ENCODE measurements at regions not wholly inside any gene's neighbourhood (a gene's known extent, or its start where the extent isn't known, plus 50 kb on each side); places are given as distances from the start of the nearest gene placed in this dataset.

DNA sequence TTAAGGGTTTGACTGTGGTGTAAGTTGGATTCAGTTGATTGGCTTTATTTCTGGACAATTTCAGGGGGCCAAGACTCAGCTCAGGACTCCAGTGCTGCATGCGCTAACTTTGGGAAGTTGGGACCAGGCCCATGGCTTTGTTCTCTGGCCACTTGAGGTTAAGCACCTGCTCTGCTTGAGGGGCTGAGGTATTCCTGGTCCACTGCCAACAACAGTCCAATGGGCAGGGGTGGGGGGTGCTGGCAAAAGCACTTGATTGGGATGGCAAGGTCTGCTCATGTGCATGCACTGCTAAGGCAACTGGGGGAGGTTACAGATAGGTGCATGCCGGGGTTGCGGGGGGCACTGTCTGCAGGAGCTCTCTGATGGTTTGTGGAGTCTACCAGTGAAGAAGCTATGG, 52.6 kb upstream of the ASB17 start:
- no peak for DNase-seq (ENCODE audit: low read depth in 6 of 9, low spot score in 9 of 9)
- WGBS = 65% methylated on average over 3 of the region's 3 CpGs
- H3K4me1 ChIP-seq (ENCODE audit: control insufficient read depth in 2 of 2, insufficient read depth in 2 of 2, low read length in 2 of 2) = no peaks in the 10 kb centered on the region
- no peak overlapping the region for H3K27ac ChIP-seq (ENCODE audit: low read depth in 1 of 2, low read length in 1 of 2)
- H3K4me3 ChIP-seq (ENCODE audit: low read length in 2 of 2) = no peak overlapping the region
- no peaks in the 10 kb centered on the region for H3K9me3 ChIP-seq (ENCODE audit: control insufficient read depth in 2 of 2, insufficient read depth in 1 of 2, low read length in 1 of 2)
- H3K27me3 ChIP-seq (ENCODE audit: control insufficient read depth in 2 of 2, insufficient read depth in 1 of 2, low read length in 1 of 2) = no peaks in the 10 kb centered on the region
- no peaks in the 10 kb centered on the region for H3K36me3 ChIP-seq (ENCODE audit: control insufficient read depth in 2 of 2, insufficient read depth in 2 of 2, low read length in 1 of 2)

DNA sequence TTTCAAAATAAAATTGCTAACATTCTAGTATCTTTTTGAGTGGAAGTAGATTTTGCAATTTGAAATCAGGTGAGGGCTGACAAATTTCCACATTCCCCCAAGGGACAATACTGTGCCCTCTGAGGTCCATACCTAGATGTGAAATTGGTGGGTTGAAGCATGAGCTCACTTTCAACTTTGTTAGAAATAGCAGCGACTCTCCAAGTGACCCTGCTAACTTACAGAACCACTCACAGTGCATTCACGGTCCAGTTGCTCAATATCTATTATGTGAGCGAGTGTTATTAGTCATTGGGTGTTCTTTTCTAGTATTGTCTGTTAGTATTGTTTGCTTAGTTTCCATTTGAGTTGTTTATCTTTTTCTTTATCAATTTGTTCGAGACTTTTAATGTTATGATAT, 53.6 kb upstream of the ASB17 start:
- 91% methylated on average over 4 of the region's 4 CpGs for WGBS
- Histone ChIP-seq H3K4me1 (ENCODE audit: control insufficient read depth in 2 of 2, insufficient read depth in 2 of 2, low read length in 2 of 2) (no peaks in the 10 kb centered on the region), H3K9me3 (ENCODE audit: control insufficient read depth in 2 of 2, insufficient read depth in 1 of 2, low read length in 1 of 2) (no peaks in the 10 kb centered on the region), H3K27ac (ENCODE audit: low read depth in 1 of 2, low read length in 1 of 2) (no peak overlapping the region), H3K4me3 (ENCODE audit: low read length in 2 of 2) (no peak overlapping the region), H3K36me3 (ENCODE audit: control insufficient read depth in 2 of 2, insufficient read depth in 2 of 2, low read length in 1 of 2) (no peaks in the 10 kb centered on the region), H3K27me3 (ENCODE audit: control insufficient read depth in 2 of 2, insufficient read depth in 1 of 2, low read length in 1 of 2) (no peaks in the 10 kb centered on the region)
- DNase-seq (ENCODE audit: low read depth in 6 of 9, low spot score in 9 of 9) = no peak

DNA sequence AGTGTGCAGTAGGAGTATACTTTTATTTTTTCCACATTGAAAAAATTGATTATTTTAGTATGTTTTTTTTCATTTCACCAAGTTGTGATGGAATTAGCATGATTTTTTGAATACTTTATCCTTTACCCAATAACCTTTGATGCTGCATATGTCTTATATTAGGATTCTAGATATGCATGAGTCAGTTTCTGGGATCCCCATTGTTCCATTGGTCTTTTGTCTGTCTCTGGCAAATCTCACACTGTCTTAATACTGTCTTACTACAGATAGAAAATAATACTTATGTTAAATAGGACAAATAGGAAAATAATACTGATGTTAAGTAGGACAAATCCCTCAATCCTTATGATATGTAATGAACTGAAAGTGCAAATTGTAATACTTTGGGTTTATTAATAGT, 54.3 kb upstream of the ASB17 start:
- H3K27me3 ChIP-seq (ENCODE audit: control insufficient read depth in 2 of 2, insufficient read depth in 1 of 2, low read length in 1 of 2) = no peaks in the 10 kb centered on the region
- no peaks in the 10 kb centered on the region for H3K36me3 ChIP-seq (ENCODE audit: control insufficient read depth in 2 of 2, insufficient read depth in 2 of 2, low read length in 1 of 2)
- DNase-seq (ENCODE audit: low read depth in 6 of 9, low spot score in 9 of 9) = no peak
- H3K27ac ChIP-seq (ENCODE audit: low read depth in 1 of 2, low read length in 1 of 2) = no peak overlapping the region
- no peaks in the 10 kb centered on the region for H3K4me1 ChIP-seq (ENCODE audit: control insufficient read depth in 2 of 2, insufficient read depth in 2 of 2, low read length in 2 of 2)
- no peak overlapping the region for H3K4me3 ChIP-seq (ENCODE audit: low read length in 2 of 2)
- no peaks in the 10 kb centered on the region for H3K9me3 ChIP-seq (ENCODE audit: control insufficient read depth in 2 of 2, insufficient read depth in 1 of 2, low read length in 1 of 2)

DNA sequence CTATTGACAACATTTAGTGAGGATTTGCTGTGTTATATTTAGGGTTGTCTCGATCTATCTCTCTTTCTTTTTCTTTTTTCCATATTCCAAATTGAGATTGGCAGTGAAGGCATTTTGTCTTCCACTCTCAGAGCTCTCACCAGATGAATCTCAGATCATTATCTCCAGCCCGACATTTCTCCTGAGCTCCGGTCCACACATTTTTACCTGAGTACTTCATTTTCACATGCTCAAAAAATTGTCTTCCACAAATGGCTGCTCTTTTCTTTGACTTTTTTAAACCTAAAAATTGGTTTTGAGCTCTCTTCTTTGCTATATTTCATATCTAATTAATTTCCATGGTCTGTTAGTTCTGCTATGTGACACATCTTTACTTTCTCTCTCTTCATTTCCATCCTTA, 56.9 kb upstream of the ASB17 start:
- H3K4me1 ChIP-seq (ENCODE audit: control insufficient read depth in 2 of 2, insufficient read depth in 2 of 2, low read length in 2 of 2) = no peaks in the 10 kb centered on the region
- H3K9me3 ChIP-seq (ENCODE audit: control insufficient read depth in 2 of 2, insufficient read depth in 1 of 2, low read length in 1 of 2) = no peaks in the 10 kb centered on the region
- H3K36me3 ChIP-seq (ENCODE audit: control insufficient read depth in 2 of 2, insufficient read depth in 2 of 2, low read length in 1 of 2) = no peaks in the 10 kb centered on the region
- WGBS = 92% methylated on average over 3 of the region's 3 CpGs
- no peaks in the 10 kb centered on the region for H3K27me3 ChIP-seq (ENCODE audit: control insufficient read depth in 2 of 2, insufficient read depth in 1 of 2, low read length in 1 of 2)
- no peak for DNase-seq (ENCODE audit: low read depth in 6 of 9, low spot score in 9 of 9)
- H3K4me3 ChIP-seq (ENCODE audit: low read length in 2 of 2) = no peak overlapping the region
- no peak overlapping the region for H3K27ac ChIP-seq (ENCODE audit: low read depth in 1 of 2, low read length in 1 of 2)

GRCh38 chr1:75990686-75991085, 58.5 kb upstream of the ASB17 start:
- no peak for DNase-seq (ENCODE audit: low read depth in 6 of 9, low spot score in 9 of 9)
- WGBS = 87% methylated on average over 3 of the region's 3 CpGs
- Histone ChIP-seq H3K27ac (ENCODE audit: low read depth in 1 of 2, low read length in 1 of 2) (no peak overlapping the region), H3K27me3 (ENCODE audit: control insufficient read depth in 2 of 2, insufficient read depth in 1 of 2, low read length in 1 of 2) (no peaks in the 10 kb centered on the region), H3K36me3 (ENCODE audit: control insufficient read depth in 2 of 2, insufficient read depth in 2 of 2, low read length in 1 of 2) (no peaks in the 10 kb centered on the region), H3K9me3 (ENCODE audit: control insufficient read depth in 2 of 2, insufficient read depth in 1 of 2, low read length in 1 of 2) (no peaks in the 10 kb centered on the region), H3K4me3 (ENCODE audit: low read length in 2 of 2) (no peak overlapping the region), H3K4me1 (ENCODE audit: control insufficient read depth in 2 of 2, insufficient read depth in 2 of 2, low read length in 2 of 2) (no peaks in the 10 kb centered on the region)

DNA sequence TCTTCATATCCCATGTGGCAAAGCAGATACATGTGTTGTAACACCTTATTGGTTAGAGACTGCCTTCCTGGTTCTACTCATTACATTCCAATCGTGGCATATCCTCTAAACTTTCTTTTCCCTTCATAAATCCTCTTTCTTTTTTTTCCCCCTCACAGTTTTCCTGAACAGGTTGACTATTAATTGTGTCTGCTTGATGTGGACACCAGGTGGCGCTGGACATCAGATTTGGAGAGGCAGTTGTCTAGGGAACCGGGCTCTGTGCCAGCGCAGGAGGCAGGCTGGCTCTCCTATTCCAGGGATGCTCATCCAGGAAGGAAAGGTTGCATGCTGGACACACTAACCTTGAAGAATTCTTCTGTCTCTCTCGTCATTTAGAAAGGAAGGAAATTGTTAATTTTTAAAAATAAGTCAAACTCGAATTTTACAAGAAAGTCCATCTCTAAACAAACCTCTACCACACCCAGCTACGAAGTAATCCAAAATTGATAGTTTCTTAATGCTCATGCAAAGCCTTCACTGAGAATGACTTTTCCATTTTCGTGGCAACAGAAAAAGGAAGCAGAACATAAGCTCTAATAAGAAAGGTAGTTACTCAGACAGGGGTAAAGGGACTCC, 59.4 kb upstream of the ASB17 start:
- 23% methylated on average over 8 of the region's 8 CpGs for WGBS

DNA sequence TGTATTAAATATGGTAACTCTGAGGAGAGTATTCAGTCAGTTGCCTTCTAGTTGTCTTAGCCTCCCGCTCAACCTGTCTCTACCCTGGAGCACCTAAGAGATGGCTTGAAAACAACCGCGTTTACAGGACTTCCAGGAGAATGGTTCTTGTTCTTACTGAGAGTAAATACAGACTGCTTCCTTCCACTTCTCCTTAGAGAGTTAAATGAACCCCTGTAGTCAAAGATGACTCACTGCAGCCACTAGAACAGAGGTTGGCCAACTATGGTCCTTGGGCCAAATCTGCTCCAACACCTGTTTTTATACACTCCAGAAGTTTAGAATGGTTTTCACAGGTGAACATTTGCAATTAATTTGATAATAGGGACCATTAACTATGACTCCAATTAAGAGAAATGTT, 60.1 kb upstream of the ASB17 start:
- H3K9me3 ChIP-seq (ENCODE audit: control insufficient read depth in 2 of 2, insufficient read depth in 1 of 2, low read length in 1 of 2) = no peaks in the 10 kb centered on the region
- no peaks in the 10 kb centered on the region for H3K4me1 ChIP-seq (ENCODE audit: control insufficient read depth in 2 of 2, insufficient read depth in 2 of 2, low read length in 2 of 2)
- H3K27ac ChIP-seq (ENCODE audit: low read depth in 1 of 2, low read length in 1 of 2) = no peak overlapping the region
- DNase-seq (ENCODE audit: low read depth in 6 of 9, low spot score in 9 of 9) = no peak
- 96% methylated on average over 3 of the region's 3 CpGs for WGBS
- H3K36me3 ChIP-seq (ENCODE audit: control insufficient read depth in 2 of 2, insufficient read depth in 2 of 2, low read length in 1 of 2) = no peaks in the 10 kb centered on the region
- no peaks in the 10 kb centered on the region for H3K27me3 ChIP-seq (ENCODE audit: control insufficient read depth in 2 of 2, insufficient read depth in 1 of 2, low read length in 1 of 2)
- H3K4me3 ChIP-seq (ENCODE audit: low read length in 2 of 2) = no peak overlapping the region

More for the DNA sequence above, 59.4 kb upstream of the ASB17 start:
- Histone ChIP-seq H3K4me1 (ENCODE audit: control insufficient read depth in 2 of 2, insufficient read depth in 2 of 2, low read length in 2 of 2) (no peaks in the 10 kb centered on the region), H3K9me3 (ENCODE audit: control insufficient read depth in 2 of 2, insufficient read depth in 1 of 2, low read length in 1 of 2) (no peaks in the 10 kb centered on the region), H3K4me3 (ENCODE audit: low read length in 2 of 2) (no peak overlapping the region), H3K27ac (ENCODE audit: low read depth in 1 of 2, low read length in 1 of 2) (no peak overlapping the region), H3K36me3 (ENCODE audit: control insufficient read depth in 2 of 2, insufficient read depth in 2 of 2, low read length in 1 of 2) (no peaks in the 10 kb centered on the region), H3K27me3 (ENCODE audit: control insufficient read depth in 2 of 2, insufficient read depth in 1 of 2, low read length in 1 of 2) (no peaks in the 10 kb centered on the region)
- peak; percentile 30 to 76 (median 53) for DNase-seq (ENCODE audit: low read depth in 6 of 9, low spot score in 9 of 9)

DNA sequence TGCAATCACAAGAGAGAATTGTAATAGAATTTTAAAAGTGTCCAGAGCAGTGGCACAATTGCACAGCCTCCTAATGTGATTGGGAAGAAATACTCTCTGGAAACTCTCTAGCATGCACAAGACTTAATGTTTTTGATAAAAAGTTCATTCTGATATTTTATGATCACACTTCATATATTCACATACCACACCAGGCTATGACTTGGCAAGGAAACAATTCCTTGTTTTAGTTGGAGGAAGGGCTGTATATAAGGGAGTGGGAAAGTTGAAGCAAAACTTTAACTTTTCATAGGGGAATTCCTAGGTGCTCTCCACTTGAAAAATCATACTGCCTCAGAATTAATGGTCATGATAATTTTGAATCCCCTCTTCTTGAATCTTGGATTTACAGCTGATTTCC, 61.5 kb upstream of the ASB17 start:
- DNase-seq (ENCODE audit: low read depth in 6 of 9, low spot score in 9 of 9) = no peak
- H3K27me3 ChIP-seq (ENCODE audit: control insufficient read depth in 2 of 2, insufficient read depth in 1 of 2, low read length in 1 of 2) = no peaks in the 10 kb centered on the region
- no peaks in the 10 kb centered on the region for H3K4me1 ChIP-seq (ENCODE audit: control insufficient read depth in 2 of 2, insufficient read depth in 2 of 2, low read length in 2 of 2)
- no peaks in the 10 kb centered on the region for H3K36me3 ChIP-seq (ENCODE audit: control insufficient read depth in 2 of 2, insufficient read depth in 2 of 2, low read length in 1 of 2)
- no peak overlapping the region for H3K27ac ChIP-seq (ENCODE audit: low read depth in 1 of 2, low read length in 1 of 2)
- H3K4me3 ChIP-seq (ENCODE audit: low read length in 2 of 2) = no peak overlapping the region
- no peaks in the 10 kb centered on the region for H3K9me3 ChIP-seq (ENCODE audit: control insufficient read depth in 2 of 2, insufficient read depth in 1 of 2, low read length in 1 of 2)

DNA sequence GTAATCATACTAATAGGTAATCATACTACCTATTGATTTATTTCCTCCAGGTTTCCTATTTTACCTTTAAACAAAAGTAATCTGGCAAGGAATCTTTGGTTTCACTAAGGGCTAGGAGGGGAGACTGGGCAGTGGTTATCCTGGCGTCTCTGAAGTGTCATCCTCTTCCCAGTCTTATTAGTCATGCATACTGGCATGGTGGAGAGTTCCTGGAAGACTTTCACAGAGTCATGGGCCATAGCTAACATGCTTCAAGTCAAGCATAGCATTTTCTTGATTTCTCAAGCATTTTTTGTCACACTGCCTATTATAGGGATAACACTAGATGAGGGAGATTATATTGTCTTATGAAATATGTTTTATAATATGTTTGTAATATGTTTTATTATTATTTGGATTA, 64.0 kb upstream of the ASB17 start:
- Histone ChIP-seq H3K27ac (ENCODE audit: low read depth in 1 of 2, low read length in 1 of 2) (no peak overlapping the region), H3K36me3 (ENCODE audit: control insufficient read depth in 2 of 2, insufficient read depth in 2 of 2, low read length in 1 of 2) (no peaks in the 10 kb centered on the region), H3K27me3 (ENCODE audit: control insufficient read depth in 2 of 2, insufficient read depth in 1 of 2, low read length in 1 of 2) (no peaks in the 10 kb centered on the region), H3K4me1 (ENCODE audit: control insufficient read depth in 2 of 2, insufficient read depth in 2 of 2, low read length in 2 of 2) (no peaks in the 10 kb centered on the region), H3K9me3 (ENCODE audit: control insufficient read depth in 2 of 2, insufficient read depth in 1 of 2, low read length in 1 of 2) (no peaks in the 10 kb centered on the region), H3K4me3 (ENCODE audit: low read length in 2 of 2) (no peak overlapping the region)
- no peak for DNase-seq (ENCODE audit: low read depth in 6 of 9, low spot score in 9 of 9)
- WGBS = 92% methylated on average over 1 of the region's 1 CpG

DNA sequence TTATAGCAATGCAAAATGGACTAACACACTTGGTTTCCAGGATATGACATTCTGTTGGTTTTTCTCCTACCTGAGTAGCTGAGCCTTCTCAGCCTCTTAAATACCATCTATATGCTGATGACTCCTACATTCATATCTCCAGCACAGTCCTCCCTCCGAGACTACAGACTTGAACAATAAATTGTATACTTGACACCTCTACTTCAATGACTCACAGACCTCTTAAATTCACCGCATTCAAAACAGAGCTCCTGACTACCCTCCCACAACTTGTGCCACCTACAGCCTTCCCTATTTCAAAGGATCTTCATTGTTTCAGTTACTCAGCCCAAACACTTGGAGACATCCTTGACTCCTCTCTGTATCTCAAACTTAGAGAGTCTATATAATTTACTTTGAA, 66.8 kb upstream of the ASB17 start:
- Histone ChIP-seq H3K36me3 (ENCODE audit: control insufficient read depth in 2 of 2, insufficient read depth in 2 of 2, low read length in 1 of 2) (no peaks in the 10 kb centered on the region), H3K27me3 (ENCODE audit: control insufficient read depth in 2 of 2, insufficient read depth in 1 of 2, low read length in 1 of 2) (no peaks in the 10 kb centered on the region), H3K9me3 (ENCODE audit: control insufficient read depth in 2 of 2, insufficient read depth in 1 of 2, low read length in 1 of 2) (no peaks in the 10 kb centered on the region), H3K4me3 (ENCODE audit: low read length in 2 of 2) (no peak overlapping the region), H3K4me1 (ENCODE audit: control insufficient read depth in 2 of 2, insufficient read depth in 2 of 2, low read length in 2 of 2) (no peaks in the 10 kb centered on the region), H3K27ac (ENCODE audit: low read depth in 1 of 2, low read length in 1 of 2) (no peak overlapping the region)
- no peak for DNase-seq (ENCODE audit: low read depth in 6 of 9, low spot score in 9 of 9)
- WGBS = 96% methylated on average over 2 of the region's 2 CpGs
